Retinal pigment epithelial cell (primary cell): ENCODE measurements at regions not wholly inside any gene's neighbourhood (a gene's known extent, or its start where the extent isn't known, plus 50 kb on each side); places are given as distances from the start of the nearest gene placed in this dataset.

Experiments
- DNase-seq: peaks from one replicate; pipeline ENCODE4 v3.0.0-alpha.2; 2010; ENCODE audit warnings: low read depth
- H3K4me3 ChIP-seq: 2 replicates; pipeline ENCODE4 v1.5.1; 2011; ENCODE audit warnings: mild to moderate bottlenecking, low read length, control low read depth, moderate library complexity
- CTCF ChIP-seq: conservative IDR thresholded peaks from 2 replicates; pipeline ENCODE4 v1.5.1; 2011; ENCODE audit warnings: low read depth, low read length, control low read depth, inconsistent platforms

GRCh38 chr6:50180646-50181045 lies 130.9 kb upstream of the DEFB112 start:
- no peak for DNase-seq
- no peak for TF ChIP-seq CTCF
- no peak overlapping the region for H3K4me3 ChIP-seq

GRCh38 chr6:50185006-50185405 lies 135.3 kb upstream of the DEFB112 start:
- TF ChIP-seq CTCF = peak; percentile 34
- no peak overlapping the region for H3K4me3 ChIP-seq
- no peak for DNase-seq

- no peak for TF ChIP-seq CTCF
- no peak overlapping the region for H3K4me3 ChIP-seq
- DNase-seq = no peak
Measured at GRCh38 chr6:50187351-50187921, 137.7 kb upstream of the DEFB112 start.

- TF ChIP-seq CTCF = no peak
- no peak for DNase-seq
- H3K4me3 ChIP-seq = no peak overlapping the region
Measured at GRCh38 chr6:50198245-50198644, 148.5 kb upstream of the DEFB112 start.

- no peak for DNase-seq
- no peak for TF ChIP-seq CTCF
- no peak overlapping the region for H3K4me3 ChIP-seq
Measured at GRCh38 chr6:50202766-50203165, 153.0 kb upstream of the DEFB112 start.

GRCh38 chr6:50211582-50211981 lies 161.9 kb upstream of the DEFB112 start:
- TF ChIP-seq CTCF = no peak
- no peak for DNase-seq
- no peak overlapping the region for H3K4me3 ChIP-seq

- H3K4me3 ChIP-seq = no peak overlapping the region
- DNase-seq = no peak
- no peak for TF ChIP-seq CTCF
Measured at GRCh38 chr6:50213146-50213545, 163.4 kb upstream of the DEFB112 start.
